Tibial nerve (tissue), 4 donors: ENCODE measurements at regions not wholly inside any gene's neighbourhood (a gene's known extent, or its start where the extent isn't known, plus 50 kb on each side); places are given as distances from the start of the nearest gene placed in this dataset.

Source experiments
- CTCF ChIP-seq, 5 experiments: fragments of 200-600 bp in 3 of 5; fragments of 450-650 bp in 2 of 5; sonication (generic) in 3 of 5; IDR thresholded peaks; one replicate each; pipeline ENCODE4 v1.5.1; 2016 to 2019; ENCODE audit warnings: antibody characterized with exemption in 5 of 5, mild to moderate bottlenecking in 3 of 5, moderate library complexity in 2 of 5
- EP300 ChIP-seq, 2 donors: sonication (generic); formaldehyde crosslinking; IDR thresholded peaks; one replicate each; pipeline ENCODE4 v1.6.1; 2017; ENCODE audit warnings: antibody characterized with exemption in 2 of 2, mild to moderate bottlenecking in 1 of 2
- POLR2A ChIP-seq, 2 donors: fragments of 450-650 bp; IDR thresholded peaks; one replicate each; pipeline ENCODE4 v1.6.1; 2017; ENCODE audit warnings: antibody characterized with exemption in 2 of 2, mild to moderate bottlenecking in 2 of 2, moderate library complexity in 2 of 2

GRCh38 chr6:48281217-48281616, 170.2 kb upstream of the PTCHD4 start:
- TF ChIP-seq CTCF (IDR thresholded peaks at IDR 0.05) (no peak), POLR2A (IDR thresholded peaks at IDR 0.05) (no peak), EP300 (IDR thresholded peaks at IDR 0.05) (no peak)
